ENCODE measurements at regions not wholly inside any gene's neighbourhood (a gene's known extent, or its start where the extent isn't known, plus 50 kb on each side); places are given as distances from the start of the nearest gene placed in this dataset.

- TF ChIP-seq FUS (optimal IDR thresholded peaks at IDR 0.05; ENCODE audit: low read depth, low read length) (no peak), NFIX (CRISPR knock-in tag; IDR thresholded peaks at IDR 0.05; ENCODE audit: low read depth) (no peak), CTBP1 (IDR thresholded peaks at IDR 0.05; ENCODE audit: borderline replicate concordance) (no peak)
Observed at GRCh38 chr7:123338688-123339087, 138.9 kb upstream of the SLC13A1 start (continued).

- FAIRE-seq (no peak), DNase-seq (ENCODE audit: extremely low read depth in 1 of 4, low spot score in 3 of 4) (no peak), ATAC-seq (no peak)
- POLR2A ChIA-PET: interaction anchor here (0.7 kb wide), 1 partner anchor 14 kb away, joined by 4 read pairs; no protein-coding TSS in a partner anchor
- Histone ChIP-seq H3K9me3 (replicated peaks; ENCODE audit: control insufficient read depth, insufficient read depth, low read depth, low read length) (peaks cover 3% of the 10 kb centered on the region; the same call in 1 of the 2 replicates), H3K27ac (ENCODE audit: extremely low read depth, low read depth, low read length) (no peak overlapping the region), H3K4me1 (replicated peaks in 1 of 2; ENCODE audit: control insufficient read depth in 2 of 2, insufficient read depth in 2 of 2, low read length in 2 of 2) (no peaks in the 10 kb centered on the region), H3K4me2 (ENCODE audit: insufficient read depth, low read length) (no peak overlapping the region), H3K9ac (ENCODE audit: insufficient read depth in 1 of 2, low read depth in 2 of 2, low read length in 2 of 2) (no peak overlapping the region), H3K79me2 (ENCODE audit: control insufficient read depth, insufficient read depth, low read length) (no peaks in the 10 kb centered on the region), H2AFZ (ENCODE audit: low read depth, low read length) (no peak overlapping the region), H3K27me3 (ENCODE audit: control insufficient read depth in 2 of 2, insufficient read depth in 2 of 2, low read length in 2 of 2) (no peaks in the 10 kb centered on the region), H3K36me3 (ENCODE audit: control insufficient read depth, insufficient read depth, low read length) (no peaks in the 10 kb centered on the region), H4K20me1 (replicated peaks; ENCODE audit: control insufficient read depth, insufficient read depth, low read length) (no peaks in the 10 kb centered on the region), H3K4me3 (no peak overlapping the region), H3K9me1 (ENCODE audit: control insufficient read depth, insufficient read depth, low read length) (no peaks in the 10 kb centered on the region)
- WGBS (ENCODE audit: insufficient coverage, low coverage, missing lambda C conversion rate): 3% methylated on average over 4 of the region's 4 CpGs
- in situ Hi-C loops (cut with MboI) (no loop called here), intact Hi-C loops (cut with micrococcal nuclease) (no loop called here)
- CTCF ChIA-PET (ENCODE audit: low intra/inter-chr PET ratio): no interaction called here
- TF ChIP-seq NR1H2 (CRISPR knock-in tag; IDR thresholded peaks at IDR 0.05): no peak
- TF ChIP-seq TARDBP (IDR thresholded peaks at IDR 0.05): no peak
- TF ChIP-seq KDM5B (IDR thresholded peaks at IDR 0.05; ENCODE audit: insufficient replicate concordance, low read depth, low read length): no peak
- no peak for TF ChIP-seq NFXL1 (CRISPR knock-in tag; IDR thresholded peaks at IDR 0.05)
- no peak for TF ChIP-seq E4F1 (CRISPR knock-in tag; IDR thresholded peaks at IDR 0.05; ENCODE audit: borderline replicate concordance)
- TF ChIP-seq CC2D1A (IDR thresholded peaks at IDR 0.05): no peak
- no peak for TF ChIP-seq ZNF655 (CRISPR knock-in tag; IDR thresholded peaks at IDR 0.05)
- TF ChIP-seq TFE3 (CRISPR knock-in tag; IDR thresholded peaks at IDR 0.05): no peak
- TF ChIP-seq ZNF347 (CRISPR knock-in tag; IDR thresholded peaks at IDR 0.05; ENCODE audit: low read depth): no peak
- TF ChIP-seq ZC3H8 (IDR thresholded peaks at IDR 0.05): no peak
- TF ChIP-seq BRD4 (IDR thresholded peaks at IDR 0.05): no peak
- no TSS peak for BruUV-seq (replicated peaks)
Observed at GRCh38 chr7:123329988-123330643, 130.3 kb upstream of the SLC13A1 start.
